ENCODE measurements at regions not wholly inside any gene's neighbourhood (a gene's known extent, or its start where the extent isn't known, plus 50 kb on each side); places are given as distances from the start of the nearest gene placed in this dataset.

GRCh38 chr3:182470187-182470586 is 323.1 kb upstream of the ATP11B start:
- Histone ChIP-seq H3K4me1 (ENCODE audit: control extremely low read depth in 1 of 4, control insufficient read depth in 4 of 4, insufficient read depth in 4 of 4, low read length in 3 of 4) (no peaks in the 10 kb centered on the region), H3K27ac (ENCODE audit: insufficient read depth in 1 of 2, low read depth in 1 of 2, low read length in 2 of 2, poor library complexity in 1 of 2, severe bottlenecking in 2 of 2) (no peak overlapping the region), H3K36me3 (ENCODE audit: control insufficient read depth in 4 of 4, insufficient read depth in 4 of 4, low read length in 3 of 4) (no peaks in the 10 kb centered on the region), H3K4me3 (ENCODE audit: control insufficient read depth in 1 of 7, extremely low read depth in 1 of 7, insufficient read depth in 4 of 7, low read depth in 2 of 7, low read length in 6 of 7) (no peak overlapping the region), H3K27me3 (replicated peaks in 2 of 5; ENCODE audit: control insufficient read depth in 4 of 5, insufficient read depth in 5 of 5, low read length in 4 of 5) (no peaks in the 10 kb centered on the region), H3K9me3 (ENCODE audit: control extremely low read depth in 1 of 5, control insufficient read depth in 4 of 5, insufficient read depth in 2 of 5, low read depth in 1 of 5, low read length in 4 of 5) (peaks cover 0 to 2% (median 0%) of the 10 kb centered on the region in 5 experiments)
- no peak for DNase-seq
- CTCF ChIA-PET, result no interaction called here
- 100% methylated on average over 1 of the region's 1 CpG for WGBS (ENCODE audit: insufficient coverage)
- POLR2A ChIA-PET, result no interaction called here

DNA sequence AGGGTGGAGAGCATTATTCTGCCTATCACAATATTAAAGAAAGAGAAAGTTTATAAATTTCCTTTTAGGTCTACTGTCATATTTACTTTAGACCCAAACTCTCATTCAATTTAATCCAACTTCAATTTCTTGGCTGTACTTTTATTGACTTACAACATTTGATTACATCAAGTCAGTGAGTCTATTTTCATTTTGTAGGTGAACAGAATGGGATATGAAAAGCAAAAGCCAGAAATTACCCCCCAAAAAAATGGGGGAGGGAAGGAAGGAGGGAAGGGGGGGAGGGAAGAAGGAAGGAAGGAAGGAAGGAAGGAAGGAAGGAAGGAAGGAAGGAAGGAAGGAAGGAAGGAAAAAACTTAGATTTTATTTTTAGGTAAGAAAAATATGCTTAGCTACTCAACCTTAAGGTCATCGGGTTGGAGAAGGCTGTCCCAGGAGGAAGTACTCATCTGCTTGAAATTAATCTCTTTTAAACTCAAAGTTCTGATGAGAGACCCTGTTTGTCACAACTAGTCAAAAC is 320.1 kb upstream of the ATP11B start:
- no peaks in the 10 kb centered on the region for H3K36me3 ChIP-seq (ENCODE audit: control insufficient read depth in 4 of 4, insufficient read depth in 4 of 4, low read length in 3 of 4)
- no peaks in the 10 kb centered on the region for H3K27me3 ChIP-seq (replicated peaks in 2 of 5; ENCODE audit: control insufficient read depth in 4 of 5, insufficient read depth in 5 of 5, low read length in 4 of 5)
- H3K9me3 ChIP-seq (ENCODE audit: control extremely low read depth in 1 of 5, control insufficient read depth in 4 of 5, insufficient read depth in 2 of 5, low read depth in 1 of 5, low read length in 4 of 5), result peaks cover 0 to 2% (median 0%) of the 10 kb centered on the region in 5 experiments
- no CpG with 5 or more reads among the region's 1 CpG for WGBS (ENCODE audit: insufficient coverage)
- no peak overlapping the region for H3K4me3 ChIP-seq (ENCODE audit: control insufficient read depth in 1 of 7, extremely low read depth in 1 of 7, insufficient read depth in 4 of 7, low read depth in 2 of 7, low read length in 6 of 7)
- no peak overlapping the region for H3K27ac ChIP-seq (ENCODE audit: insufficient read depth in 1 of 2, low read depth in 1 of 2, low read length in 2 of 2, poor library complexity in 1 of 2, severe bottlenecking in 2 of 2)
- no peak for DNase-seq
- CTCF ChIA-PET, result no interaction called here
- H3K4me1 ChIP-seq (ENCODE audit: control extremely low read depth in 1 of 4, control insufficient read depth in 4 of 4, insufficient read depth in 4 of 4, low read length in 3 of 4), result no peaks in the 10 kb centered on the region
- POLR2A ChIA-PET, result no interaction called here

DNA sequence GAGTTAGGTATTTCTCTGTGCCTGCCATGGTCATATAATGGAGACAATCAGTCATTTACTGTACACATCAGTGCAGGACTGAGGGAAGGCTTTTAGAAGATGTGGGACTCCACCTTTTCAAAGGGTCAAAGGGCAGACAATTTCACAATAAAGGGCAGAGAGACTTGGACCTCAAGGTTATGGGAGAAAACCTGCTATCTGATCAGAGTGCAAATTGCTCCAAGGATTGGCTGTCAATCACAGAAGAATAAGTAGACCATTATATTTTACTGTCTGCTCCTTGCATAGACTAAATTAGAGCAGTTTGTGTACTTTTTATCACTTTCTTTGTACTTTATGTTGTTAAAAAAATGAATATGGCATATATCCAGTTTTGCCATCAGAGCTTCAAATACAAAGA is 314.9 kb upstream of the ATP11B start:
- ChIA-PET CTCF (interaction anchor here (0.6 to 1.6 kb wide), 2 partner anchors 13 to 31 kb away, joined by 3 to 4 read pairs; no protein-coding TSS in a partner anchor), POLR2A (no interaction called here)
- H3K4me1 ChIP-seq (ENCODE audit: control extremely low read depth in 1 of 4, control insufficient read depth in 4 of 4, insufficient read depth in 4 of 4, low read length in 3 of 4), result no peaks in the 10 kb centered on the region
- H3K4me3 ChIP-seq (ENCODE audit: control insufficient read depth in 1 of 7, extremely low read depth in 1 of 7, insufficient read depth in 4 of 7, low read depth in 2 of 7, low read length in 6 of 7), result no peak overlapping the region
- H3K27ac ChIP-seq (ENCODE audit: insufficient read depth in 1 of 2, low read depth in 1 of 2, low read length in 2 of 2, poor library complexity in 1 of 2, severe bottlenecking in 2 of 2), result no peak overlapping the region
- no peaks in the 10 kb centered on the region for H3K27me3 ChIP-seq (replicated peaks in 2 of 5; ENCODE audit: control insufficient read depth in 4 of 5, insufficient read depth in 5 of 5, low read length in 4 of 5)
- no peak for DNase-seq
- H3K36me3 ChIP-seq (ENCODE audit: control insufficient read depth in 4 of 4, insufficient read depth in 4 of 4, low read length in 3 of 4), result no peaks in the 10 kb centered on the region
- H3K9me3 ChIP-seq (ENCODE audit: control extremely low read depth in 1 of 5, control insufficient read depth in 4 of 5, insufficient read depth in 2 of 5, low read depth in 1 of 5, low read length in 4 of 5), result no peaks in the 10 kb centered on the region

DNA sequence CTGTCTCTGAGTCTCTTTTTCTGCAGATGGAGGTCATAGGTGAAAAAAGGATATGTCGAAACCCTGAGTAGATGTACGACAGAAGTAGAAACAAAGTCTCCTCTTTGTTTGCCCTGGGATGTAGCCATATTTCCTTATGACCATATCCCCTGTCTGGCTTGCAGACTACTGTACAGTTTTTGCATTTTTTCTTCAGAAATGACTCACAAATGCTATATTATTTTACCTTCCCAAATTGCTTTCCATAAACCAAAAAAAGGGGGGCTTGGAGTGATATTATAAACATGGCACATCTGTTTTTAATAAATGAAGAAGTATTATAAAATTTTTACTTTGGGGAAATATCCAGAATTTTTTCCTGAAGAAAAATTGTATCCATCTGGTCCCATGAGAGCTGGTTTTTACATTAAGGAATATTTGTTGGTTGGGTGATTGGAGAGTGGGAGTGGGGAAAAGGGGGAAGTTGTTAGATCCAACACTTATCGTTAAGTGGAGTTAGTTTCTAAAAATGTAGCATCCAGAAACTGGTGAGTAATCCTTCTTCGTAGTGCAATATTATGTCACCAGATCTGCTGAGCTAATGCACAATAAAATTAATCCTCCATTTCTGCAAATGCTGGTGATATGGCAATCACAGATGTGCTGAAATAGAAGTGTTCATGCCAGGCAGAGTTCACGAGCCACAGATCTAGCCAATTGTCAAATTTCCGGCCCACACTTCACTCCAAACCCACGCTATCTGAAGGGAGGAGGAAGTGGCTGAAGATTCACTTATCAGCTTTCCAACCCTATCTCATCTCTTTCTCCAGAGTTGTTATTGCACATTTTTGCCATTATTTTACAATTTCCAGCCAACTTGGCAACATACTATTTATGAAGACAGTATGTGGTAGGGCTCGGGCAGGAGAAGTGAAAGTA is 313.6 kb upstream of the ATP11B start:
- Histone ChIP-seq H3K9me3 (ENCODE audit: control extremely low read depth in 1 of 5, control insufficient read depth in 4 of 5, insufficient read depth in 2 of 5, low read depth in 1 of 5, low read length in 4 of 5) (no peaks in the 10 kb centered on the region), H3K27me3 (replicated peaks in 2 of 5; ENCODE audit: control insufficient read depth in 4 of 5, insufficient read depth in 5 of 5, low read length in 4 of 5) (no peaks in the 10 kb centered on the region), H3K27ac (ENCODE audit: insufficient read depth in 1 of 2, low read depth in 1 of 2, low read length in 2 of 2, poor library complexity in 1 of 2, severe bottlenecking in 2 of 2) (no peak overlapping the region), H3K4me1 (ENCODE audit: control extremely low read depth in 1 of 4, control insufficient read depth in 4 of 4, insufficient read depth in 4 of 4, low read length in 3 of 4) (no peaks in the 10 kb centered on the region), H3K36me3 (ENCODE audit: control insufficient read depth in 4 of 4, insufficient read depth in 4 of 4, low read length in 3 of 4) (no peaks in the 10 kb centered on the region), H3K4me3 (ENCODE audit: control insufficient read depth in 1 of 7, extremely low read depth in 1 of 7, insufficient read depth in 4 of 7, low read depth in 2 of 7, low read length in 6 of 7) (no peak overlapping the region)
- ChIA-PET POLR2A (no interaction called here), CTCF (no interaction called here)
- no peak for DNase-seq
- 84% methylated on average over 6 of the region's 8 CpGs for WGBS (ENCODE audit: insufficient coverage)

DNA sequence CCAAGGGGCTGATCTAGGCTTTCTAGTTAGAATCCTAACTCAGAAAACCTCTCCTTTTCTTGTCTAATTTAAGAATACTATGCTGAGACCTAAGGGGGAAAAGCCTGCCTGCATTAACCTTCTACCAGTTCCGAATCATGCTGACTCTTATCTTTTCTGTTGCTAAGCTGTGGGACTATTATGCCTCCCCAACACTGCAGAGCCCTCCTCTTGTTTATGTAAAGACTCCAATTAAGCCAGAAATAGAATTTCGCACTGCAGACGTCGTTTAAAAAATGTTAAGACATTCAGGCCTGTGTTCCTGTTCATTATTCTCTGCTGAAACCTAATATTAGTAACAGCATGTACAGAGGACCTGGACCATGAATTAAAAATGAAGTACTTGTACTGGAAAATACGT is 310.6 kb upstream of the ATP11B start:
- no peaks in the 10 kb centered on the region for H3K27me3 ChIP-seq (replicated peaks in 2 of 5; ENCODE audit: control insufficient read depth in 4 of 5, insufficient read depth in 5 of 5, low read length in 4 of 5)
- no peak overlapping the region for H3K4me3 ChIP-seq (ENCODE audit: control insufficient read depth in 1 of 7, extremely low read depth in 1 of 7, insufficient read depth in 4 of 7, low read depth in 2 of 7, low read length in 6 of 7)
- H3K9me3 ChIP-seq (ENCODE audit: control extremely low read depth in 1 of 5, control insufficient read depth in 4 of 5, insufficient read depth in 2 of 5, low read depth in 1 of 5, low read length in 4 of 5), result no peaks in the 10 kb centered on the region
- CTCF ChIA-PET, result interaction anchor here (1.3 kb wide), 1 partner anchor 9 kb away, joined by 5 read pairs; no protein-coding TSS in a partner anchor
- no peak for DNase-seq
- 95% methylated on average over 4 of the region's 5 CpGs for WGBS (ENCODE audit: insufficient coverage)
- H3K27ac ChIP-seq (ENCODE audit: insufficient read depth in 1 of 2, low read depth in 1 of 2, low read length in 2 of 2, poor library complexity in 1 of 2, severe bottlenecking in 2 of 2), result no peak overlapping the region
- POLR2A ChIA-PET, result no interaction called here
- H3K4me1 ChIP-seq (ENCODE audit: control extremely low read depth in 1 of 4, control insufficient read depth in 4 of 4, insufficient read depth in 4 of 4, low read length in 3 of 4), result no peaks in the 10 kb centered on the region
- no peaks in the 10 kb centered on the region for H3K36me3 ChIP-seq (ENCODE audit: control insufficient read depth in 4 of 4, insufficient read depth in 4 of 4, low read length in 3 of 4)

DNA sequence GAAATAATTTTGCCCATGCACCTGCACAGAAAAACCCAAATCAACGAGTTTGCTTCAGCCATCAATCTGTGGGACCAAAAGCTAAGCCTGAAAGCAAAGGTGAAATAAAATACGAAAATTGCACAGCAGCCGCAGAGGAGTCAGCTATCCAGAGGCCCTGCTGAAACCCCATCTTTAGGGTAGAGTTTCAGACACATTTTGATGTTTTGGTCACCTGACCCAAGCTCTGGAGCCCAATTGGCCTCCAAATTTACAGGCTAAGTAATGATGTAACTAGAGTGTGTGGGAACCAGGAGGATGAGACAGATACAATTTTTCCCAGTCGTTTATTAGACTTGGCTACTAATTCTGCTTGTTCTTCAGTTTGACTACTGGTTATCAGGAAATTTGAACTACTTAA is 308.6 kb upstream of the ATP11B start:
- no peak for DNase-seq
- POLR2A ChIA-PET, result no interaction called here
- Histone ChIP-seq H3K36me3 (ENCODE audit: control insufficient read depth in 4 of 4, insufficient read depth in 4 of 4, low read length in 3 of 4) (no peaks in the 10 kb centered on the region), H3K27ac (ENCODE audit: insufficient read depth in 1 of 2, low read depth in 1 of 2, low read length in 2 of 2, poor library complexity in 1 of 2, severe bottlenecking in 2 of 2) (no peak overlapping the region), H3K4me1 (ENCODE audit: control extremely low read depth in 1 of 4, control insufficient read depth in 4 of 4, insufficient read depth in 4 of 4, low read length in 3 of 4) (no peaks in the 10 kb centered on the region), H3K9me3 (ENCODE audit: control extremely low read depth in 1 of 5, control insufficient read depth in 4 of 5, insufficient read depth in 2 of 5, low read depth in 1 of 5, low read length in 4 of 5) (no peaks in the 10 kb centered on the region), H3K27me3 (replicated peaks in 2 of 5; ENCODE audit: control insufficient read depth in 4 of 5, insufficient read depth in 5 of 5, low read length in 4 of 5) (no peaks in the 10 kb centered on the region), H3K4me3 (ENCODE audit: control insufficient read depth in 1 of 7, extremely low read depth in 1 of 7, insufficient read depth in 4 of 7, low read depth in 2 of 7, low read length in 6 of 7) (no peak overlapping the region)
- 80% methylated on average over 3 of the region's 4 CpGs for WGBS (ENCODE audit: insufficient coverage)
- CTCF ChIA-PET, result no interaction called here

DNA sequence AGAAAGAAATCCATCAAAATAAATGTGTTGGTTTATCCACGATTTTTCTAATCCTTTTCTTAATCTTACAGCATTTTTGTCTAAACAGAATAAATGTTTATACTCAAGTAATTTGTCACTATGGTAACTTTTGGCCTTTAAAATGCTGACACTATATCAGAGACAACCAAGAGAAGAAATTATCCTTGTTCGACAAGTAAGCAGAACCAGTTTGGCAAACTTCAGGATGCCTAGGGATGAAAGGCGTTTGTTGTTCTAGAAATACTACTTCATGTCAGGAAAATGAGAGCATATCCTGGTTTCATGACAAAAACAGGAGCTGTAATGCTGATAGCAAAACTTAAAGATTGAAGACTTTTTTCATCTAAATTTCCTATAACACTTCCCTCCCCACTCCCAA is 308.0 kb upstream of the ATP11B start:
- Histone ChIP-seq H3K36me3 (ENCODE audit: control insufficient read depth in 4 of 4, insufficient read depth in 4 of 4, low read length in 3 of 4) (no peaks in the 10 kb centered on the region), H3K4me1 (ENCODE audit: control extremely low read depth in 1 of 4, control insufficient read depth in 4 of 4, insufficient read depth in 4 of 4, low read length in 3 of 4) (no peaks in the 10 kb centered on the region), H3K27me3 (replicated peaks in 2 of 5; ENCODE audit: control insufficient read depth in 4 of 5, insufficient read depth in 5 of 5, low read length in 4 of 5) (no peaks in the 10 kb centered on the region), H3K9me3 (ENCODE audit: control extremely low read depth in 1 of 5, control insufficient read depth in 4 of 5, insufficient read depth in 2 of 5, low read depth in 1 of 5, low read length in 4 of 5) (no peaks in the 10 kb centered on the region), H3K4me3 (ENCODE audit: control insufficient read depth in 1 of 7, extremely low read depth in 1 of 7, insufficient read depth in 4 of 7, low read depth in 2 of 7, low read length in 6 of 7) (no peak overlapping the region), H3K27ac (ENCODE audit: insufficient read depth in 1 of 2, low read depth in 1 of 2, low read length in 2 of 2, poor library complexity in 1 of 2, severe bottlenecking in 2 of 2) (no peak overlapping the region)
- DNase-seq, result no peak
- ChIA-PET POLR2A (no interaction called here), CTCF (no interaction called here)
- WGBS (ENCODE audit: insufficient coverage), result 100% methylated on average over 2 of the region's 3 CpGs

Data from common myeloid progenitor, CD34-positive (primary cell).